OCI-M2 (cell line): ENCODE measurements at regions not wholly inside any gene's neighbourhood (a gene's known extent, or its start where the extent isn't known, plus 50 kb on each side); places are given as distances from the start of the nearest gene placed in this dataset.
"Not testable (repeated sequence)": the region's sequence is repeated elsewhere in the genome, so short reads cannot be mapped to it uniquely, and the experiment has no call there.

Source experiments
- DNase-seq: peaks from one replicate; lab custom pipeline; 2025; ENCODE audit not compliant: unreplicated experiment; lab: John Stamatoyannopoulos, UW

DNA sequence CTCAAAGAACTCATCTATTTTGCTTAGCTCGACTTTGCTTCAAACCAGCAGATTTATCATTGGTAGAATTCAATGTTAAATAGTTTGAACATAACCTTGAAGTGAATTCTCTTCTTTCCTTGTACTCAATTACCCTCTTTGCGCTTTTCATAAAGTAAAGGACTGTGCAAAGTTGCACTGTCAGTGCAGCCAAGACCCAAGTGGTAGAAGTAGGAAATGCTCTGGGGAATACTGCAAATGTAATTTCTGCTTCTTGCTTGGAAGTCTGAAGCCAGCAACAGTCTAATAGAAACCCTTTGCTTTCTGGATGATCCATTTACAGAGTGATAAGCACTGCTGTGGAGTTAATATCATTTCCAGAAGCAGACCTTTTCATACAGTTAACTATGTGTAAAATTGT is 936.7 kb upstream of the TMPRSS15 start:
- no peak for DNase-seq

DNA sequence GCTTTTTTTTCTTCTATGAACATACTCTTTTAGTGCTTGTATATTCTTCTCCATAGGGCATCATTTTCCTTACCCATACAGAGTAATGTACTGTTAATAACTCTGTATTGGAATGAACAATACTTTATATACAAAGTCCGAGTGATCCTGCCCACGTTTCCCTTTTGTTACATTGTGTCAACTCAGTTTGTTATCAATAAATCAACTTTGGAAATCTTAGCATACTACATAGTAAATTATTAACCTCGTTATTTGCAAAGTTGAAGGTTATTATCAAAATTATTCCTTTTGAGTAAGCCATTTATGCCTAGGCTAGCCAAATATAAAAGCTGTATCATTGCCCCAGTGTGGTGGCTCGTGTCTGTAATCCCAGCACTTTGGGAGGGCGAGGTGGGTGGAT is 937.4 kb upstream of the TMPRSS15 start:
- no peak for DNase-seq

DNA sequence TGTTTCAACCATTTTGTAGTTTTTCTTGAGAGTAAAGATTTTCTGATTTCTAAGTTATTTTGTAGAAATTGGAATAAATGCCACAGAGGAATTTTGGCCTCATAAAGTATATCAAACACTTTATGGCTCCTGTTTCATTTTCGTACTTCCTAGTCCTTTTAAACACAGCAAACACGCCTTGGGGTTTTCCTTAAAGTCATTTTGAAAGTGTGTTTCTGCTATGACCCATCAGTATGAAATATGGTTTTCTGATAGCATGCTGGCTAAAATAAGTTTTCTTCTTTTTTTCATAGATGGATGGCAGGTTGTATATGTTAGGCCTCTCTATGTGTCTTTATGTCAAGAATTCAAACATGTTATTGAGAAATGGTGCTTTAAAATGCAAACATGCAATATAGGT is 940.1 kb upstream of the TMPRSS15 start:
- no peak for DNase-seq

DNA sequence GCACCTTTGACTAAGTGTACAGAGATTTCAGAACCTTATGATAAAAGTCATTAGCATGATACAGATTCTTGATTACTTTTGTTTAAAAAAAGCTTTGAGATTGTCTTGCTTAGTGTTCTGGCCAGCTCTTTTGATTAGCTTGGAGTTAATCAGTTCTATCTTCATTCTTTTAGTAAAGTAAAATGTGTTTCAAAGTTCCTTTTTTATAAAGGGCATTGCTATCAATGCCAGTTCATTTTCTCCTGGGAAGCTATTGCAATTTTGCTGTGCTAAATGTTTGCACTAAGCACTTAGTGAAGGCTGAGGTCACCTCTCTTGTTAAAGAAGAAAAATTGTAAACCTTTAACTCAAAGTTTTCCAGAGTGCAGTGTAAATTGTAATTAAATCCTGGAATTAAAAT is 946.7 kb upstream of the TMPRSS15 start:
- DNase-seq: no peak

DNA sequence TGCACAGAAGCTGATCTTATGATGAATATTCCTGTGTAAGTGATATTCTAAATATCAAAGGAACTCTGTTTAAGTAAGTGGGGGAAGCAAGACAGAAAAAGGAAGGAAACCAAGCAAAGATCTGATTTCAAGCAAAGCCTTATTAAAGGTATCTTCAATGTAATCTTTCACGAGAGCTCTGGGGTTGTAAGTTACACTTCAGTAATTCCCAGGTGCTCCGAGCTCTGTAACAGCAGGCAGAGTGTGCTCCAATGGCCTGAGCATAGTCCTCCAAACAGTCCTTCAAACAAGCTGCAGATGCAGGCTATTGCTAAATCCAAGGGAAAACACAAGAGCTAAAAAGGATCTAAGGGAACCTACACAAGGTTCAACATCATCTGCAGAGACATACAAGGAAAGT is 949.7 kb upstream of the TMPRSS15 start:
- no peak for DNase-seq

DNA sequence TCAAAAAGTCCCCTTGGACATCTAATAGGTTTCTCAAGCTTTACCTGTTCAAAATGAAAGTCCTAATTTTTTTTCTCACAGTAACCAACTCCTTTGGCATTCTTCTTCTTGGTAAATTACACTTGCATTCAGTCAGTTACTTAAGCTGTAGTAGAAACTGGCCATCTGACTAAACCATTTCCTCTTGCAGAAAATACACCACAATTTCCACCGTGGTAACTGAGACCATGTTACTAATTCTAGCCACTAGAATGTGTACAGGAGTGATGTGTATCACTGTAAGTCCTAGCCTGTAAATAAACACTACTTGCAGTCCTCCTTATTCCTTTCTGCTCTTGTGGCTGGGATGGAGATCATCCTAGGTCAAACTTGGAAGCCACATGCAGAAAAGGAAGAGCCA is 965.4 kb upstream of the TMPRSS15 start:
- DNase-seq: no peak

DNA sequence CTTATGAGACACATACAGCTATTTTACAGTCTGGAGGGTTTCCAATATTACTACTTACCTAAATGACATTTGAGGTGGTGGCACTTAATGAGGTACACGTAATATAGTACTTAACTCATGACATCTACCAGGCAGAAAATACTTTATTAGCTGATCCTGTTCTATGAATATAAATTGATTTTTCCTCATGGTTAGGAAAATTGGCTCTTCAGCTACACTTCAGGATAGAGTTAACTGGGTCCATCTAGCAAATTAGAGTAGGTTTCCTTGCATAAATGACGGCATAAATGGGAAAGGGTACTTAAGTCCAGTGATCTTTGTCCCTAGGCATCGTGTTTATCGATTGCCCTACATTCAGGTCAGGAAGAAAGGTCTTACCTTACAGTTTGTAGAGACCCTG is 988.8 kb upstream of the TMPRSS15 start:
- no peak for DNase-seq

DNA sequence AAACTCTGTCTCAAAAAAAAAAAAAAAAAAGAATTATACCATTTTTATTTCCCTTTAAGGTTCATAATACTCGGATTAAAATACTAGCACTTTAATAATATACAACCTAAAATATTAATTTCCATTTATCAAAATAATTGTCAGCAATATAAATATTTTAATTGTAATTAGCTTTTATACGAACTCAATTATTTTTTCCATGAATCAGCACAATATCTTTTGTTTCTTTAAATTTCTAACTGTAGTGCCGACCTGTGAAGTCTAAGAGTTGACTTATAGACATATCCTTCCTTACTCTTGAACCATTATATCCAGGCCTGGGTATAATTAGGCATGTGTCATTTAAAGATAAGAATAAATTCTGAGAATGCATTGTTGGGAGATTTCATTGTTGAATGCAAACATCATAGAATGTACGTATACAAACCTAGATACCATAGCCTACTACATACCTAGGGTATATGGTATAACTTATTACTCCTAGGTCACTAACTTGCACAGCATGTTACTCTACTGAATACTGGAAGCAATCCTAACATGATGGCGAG is 996.7 kb upstream of the TMPRSS15 start:
- no peak for DNase-seq

DNA sequence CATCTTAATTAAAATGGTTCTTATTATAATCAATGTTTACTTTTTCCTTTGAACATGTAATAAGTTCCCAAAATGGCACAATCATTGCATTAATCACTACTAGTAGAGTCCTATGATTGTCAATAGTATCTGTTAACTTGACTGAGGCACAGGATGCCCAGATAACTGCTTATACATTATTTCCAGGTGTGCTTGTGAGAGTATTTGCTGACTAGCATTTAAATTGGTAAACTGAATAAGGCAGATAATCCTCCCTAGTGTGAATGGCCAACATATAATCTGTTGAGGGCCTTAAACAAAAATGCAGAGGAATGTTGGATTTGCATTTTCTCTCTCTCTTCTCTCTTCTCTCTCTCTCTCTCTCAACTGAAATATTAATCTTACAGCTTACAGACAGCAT is 999.3 kb upstream of the TMPRSS15 start:
- no peak for DNase-seq

DNA sequence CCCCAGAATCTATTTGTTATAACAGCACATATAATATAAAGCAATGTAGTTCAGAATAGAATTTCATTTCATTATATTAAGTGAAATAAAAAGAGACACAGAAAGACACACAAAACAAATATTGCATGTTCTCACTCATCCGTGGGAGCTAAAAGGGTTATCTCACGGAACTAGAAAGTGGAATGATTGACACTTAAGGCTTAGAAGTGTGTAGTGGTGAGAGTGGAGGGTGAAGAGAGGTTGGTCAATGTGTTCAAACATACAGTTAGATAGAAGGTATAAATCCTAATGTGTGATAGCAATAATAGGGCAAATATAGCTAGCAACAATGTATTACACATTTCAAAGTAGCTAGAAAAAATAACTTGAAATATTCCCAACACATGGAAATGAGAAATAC is 1001.7 kb upstream of the TMPRSS15 start:
- no peak for DNase-seq

DNA sequence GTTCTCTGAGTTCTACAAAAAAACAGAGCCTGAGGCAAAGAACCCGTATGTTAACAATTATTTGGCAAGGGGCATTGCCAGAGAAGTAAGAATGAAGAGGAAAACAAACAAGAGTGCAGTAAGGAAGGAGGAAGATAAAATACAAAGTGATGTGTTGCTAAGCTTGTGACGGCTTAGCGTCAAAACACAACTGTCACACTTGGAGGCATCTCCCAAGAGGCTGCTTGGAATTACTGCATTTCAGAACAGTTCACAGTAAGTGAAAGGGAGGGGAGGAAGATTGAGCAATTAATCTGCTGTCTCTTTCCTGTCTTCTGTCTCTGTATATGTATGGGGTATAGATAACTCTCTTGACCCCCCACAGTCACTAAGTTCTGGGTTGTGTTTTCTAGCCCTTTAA is 1017.0 kb upstream of the TMPRSS15 start:
- DNase-seq: no peak

DNA sequence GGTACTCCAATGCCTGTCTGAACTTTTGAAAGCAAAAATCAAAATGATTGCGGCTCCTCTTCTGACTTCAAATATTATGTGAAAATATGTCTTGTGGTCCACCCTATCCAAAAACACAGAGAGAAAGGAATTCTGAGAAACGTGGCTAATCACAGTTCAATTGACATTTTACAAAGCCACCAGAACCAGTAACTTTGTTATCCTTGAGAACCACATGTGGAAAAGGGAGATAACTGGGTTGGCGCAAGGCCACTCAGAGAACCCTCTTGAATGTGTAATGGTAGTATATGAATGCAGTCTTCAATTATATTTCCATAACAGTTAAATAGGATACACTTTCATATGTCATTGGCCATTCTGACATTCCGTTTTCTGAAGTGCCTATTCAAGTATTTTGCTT is 1030.0 kb upstream of the TMPRSS15 start:
- DNase-seq: no peak

DNA sequence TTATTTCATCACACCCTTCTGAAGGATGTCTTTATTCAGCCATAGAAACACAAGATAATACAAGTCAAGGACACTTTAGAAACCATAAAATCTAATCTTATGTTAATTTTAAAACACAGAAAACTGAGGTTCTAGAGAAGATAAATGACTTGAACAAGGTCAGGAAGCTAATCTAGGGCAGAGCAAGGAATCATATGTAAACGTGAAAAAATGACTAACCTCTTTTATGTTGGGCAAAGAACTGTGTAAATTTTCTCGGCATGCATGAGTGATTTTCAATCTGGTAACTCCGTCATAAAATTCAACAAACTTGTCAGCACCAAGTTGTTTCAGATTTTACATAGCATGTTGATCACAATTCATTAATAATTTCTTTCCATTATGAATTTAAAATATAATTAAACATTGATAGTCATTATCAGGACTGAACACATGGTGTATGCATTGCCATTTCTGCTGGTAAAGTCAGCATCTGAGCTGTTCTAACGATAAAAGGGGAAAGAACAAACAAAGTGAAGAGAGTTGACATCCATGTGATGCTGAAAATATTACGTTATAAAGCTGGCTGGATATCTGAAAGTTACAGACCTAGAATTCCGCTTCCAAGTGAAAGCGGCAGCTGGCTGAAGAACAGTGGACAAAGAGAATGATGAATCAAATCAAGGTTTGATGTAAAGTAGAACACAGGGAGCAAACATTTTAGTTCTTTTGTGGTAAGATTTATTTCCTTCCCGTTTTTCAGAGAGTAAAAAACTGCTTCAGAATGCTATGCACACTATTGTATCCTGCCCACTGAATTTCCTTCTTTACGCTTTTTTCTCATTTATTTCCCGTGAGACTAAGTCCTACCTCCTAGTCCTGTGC is 1037.4 kb upstream of the TMPRSS15 start:
- DNase-seq: no peak

DNA sequence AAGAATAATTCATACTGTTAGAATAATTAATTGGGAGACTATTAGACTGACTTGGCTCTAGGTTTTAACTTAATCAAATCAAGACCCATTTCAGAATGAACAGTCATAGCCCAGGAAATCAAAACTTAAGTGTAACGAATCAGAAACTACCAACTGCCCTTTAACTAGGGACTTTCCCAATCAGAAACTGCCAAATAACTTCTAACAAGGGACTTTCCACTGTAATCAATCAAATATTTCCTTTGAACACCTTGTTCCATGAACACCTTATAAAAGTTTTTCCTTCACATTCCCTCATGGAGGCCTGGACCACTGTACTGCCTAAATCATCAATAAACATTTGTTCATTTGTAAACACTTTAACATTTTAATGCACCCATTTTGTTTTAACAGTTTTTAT is 1054.7 kb upstream of the TMPRSS15 start:
- DNase-seq: no peak

DNA sequence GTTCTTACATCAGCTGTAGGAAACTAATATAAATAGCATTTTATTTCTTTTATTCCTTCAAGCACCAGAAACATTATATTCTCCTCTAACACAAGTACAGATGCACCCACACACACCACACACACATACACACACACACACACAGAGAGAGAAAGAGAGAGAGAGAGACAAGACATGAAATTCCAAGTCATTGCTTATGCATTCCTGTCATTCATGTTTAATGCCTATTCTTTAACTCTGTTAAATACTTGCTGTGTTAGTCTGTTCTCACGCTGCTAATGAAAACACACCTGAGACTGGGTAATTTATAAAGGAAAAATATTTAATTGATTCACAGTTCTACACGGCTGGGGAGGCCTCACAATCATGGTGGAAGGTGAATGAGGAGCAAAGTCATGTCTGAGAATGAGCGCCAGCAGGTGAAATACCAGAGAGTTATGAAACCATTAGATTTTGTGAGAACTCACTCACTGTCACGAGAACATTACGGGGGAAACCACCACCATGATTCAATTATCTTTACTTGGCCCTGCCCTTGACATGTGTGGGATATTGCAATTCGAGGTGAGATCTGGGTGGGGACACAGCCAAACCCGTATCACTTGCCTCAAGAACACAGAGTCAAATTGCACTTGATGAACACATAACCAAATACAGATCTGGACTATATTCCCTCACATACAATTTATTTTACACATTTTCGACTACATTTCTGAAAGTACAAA is 1058.1 kb upstream of the TMPRSS15 start:
- no peak for DNase-seq

DNA sequence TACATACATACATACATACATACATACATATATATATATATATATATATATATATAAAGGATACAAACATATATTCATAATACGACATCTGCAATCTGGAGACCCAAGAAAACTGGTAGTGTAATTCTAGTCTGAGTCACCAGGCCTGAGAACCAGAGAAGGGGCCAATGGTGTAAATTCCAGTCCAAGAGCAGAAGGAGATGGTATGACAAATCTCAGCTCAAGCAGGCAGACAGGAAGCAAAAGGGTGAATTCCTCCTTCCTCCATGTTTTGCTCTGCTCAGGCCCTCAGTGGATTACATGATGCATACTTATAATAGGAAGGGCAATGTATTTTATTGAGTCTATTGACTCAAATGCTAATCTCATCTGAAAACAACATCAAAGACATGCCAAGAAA is 1060.4 kb upstream of the TMPRSS15 start:
- no peak for DNase-seq

DNA sequence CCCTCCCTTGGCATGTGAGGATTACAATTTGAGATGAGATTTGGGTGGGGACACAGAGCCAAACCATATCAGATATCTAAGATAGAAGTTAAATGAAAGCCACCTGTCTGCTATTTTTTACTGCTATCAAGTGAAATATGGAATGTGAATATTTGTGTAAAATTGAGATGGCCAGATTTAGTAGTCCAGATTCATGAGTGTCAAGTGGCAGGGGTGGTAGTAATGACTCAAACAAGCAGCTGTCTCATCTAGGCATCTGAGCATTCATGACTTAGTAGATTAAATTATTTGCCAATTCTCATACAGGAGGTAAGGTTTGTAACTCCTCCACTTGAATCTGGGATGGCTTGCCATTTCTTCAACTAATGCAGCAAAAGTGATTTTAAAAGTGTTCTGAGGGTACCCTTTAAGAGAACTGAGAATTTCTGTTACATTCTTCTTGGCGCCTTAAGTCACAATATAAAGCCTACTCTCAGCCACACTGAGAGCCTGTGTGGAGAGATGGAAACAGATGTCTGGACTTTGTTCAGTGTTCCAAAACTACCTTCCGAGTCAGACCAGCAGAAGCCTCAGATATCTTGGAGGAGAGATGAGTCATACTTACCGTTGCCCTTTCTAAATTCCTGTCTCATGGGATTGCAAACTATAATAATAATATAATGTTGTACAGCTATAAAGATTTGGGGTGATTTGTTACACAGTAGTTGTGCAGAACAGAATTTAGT is 1065.6 kb upstream of the TMPRSS15 start:
- DNase-seq: no peak

DNA sequence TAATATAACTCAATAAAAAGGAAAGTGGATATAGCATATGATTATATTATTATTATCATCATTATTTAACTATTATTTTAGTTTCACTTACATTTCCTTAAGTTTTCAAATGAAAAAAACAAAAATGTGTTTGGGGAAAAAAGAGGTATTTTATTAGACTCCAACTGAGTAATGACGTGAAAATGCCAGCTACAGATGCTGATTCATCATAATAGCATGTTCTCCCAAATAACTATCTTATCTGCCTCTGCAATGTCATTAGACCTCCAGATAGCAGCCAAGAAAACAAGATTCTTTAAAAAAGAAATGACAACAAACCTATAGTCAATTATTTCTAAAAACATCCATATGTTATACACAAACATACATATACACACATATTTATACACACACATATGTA is 1071.9 kb upstream of the TMPRSS15 start:
- DNase-seq: no peak

DNA sequence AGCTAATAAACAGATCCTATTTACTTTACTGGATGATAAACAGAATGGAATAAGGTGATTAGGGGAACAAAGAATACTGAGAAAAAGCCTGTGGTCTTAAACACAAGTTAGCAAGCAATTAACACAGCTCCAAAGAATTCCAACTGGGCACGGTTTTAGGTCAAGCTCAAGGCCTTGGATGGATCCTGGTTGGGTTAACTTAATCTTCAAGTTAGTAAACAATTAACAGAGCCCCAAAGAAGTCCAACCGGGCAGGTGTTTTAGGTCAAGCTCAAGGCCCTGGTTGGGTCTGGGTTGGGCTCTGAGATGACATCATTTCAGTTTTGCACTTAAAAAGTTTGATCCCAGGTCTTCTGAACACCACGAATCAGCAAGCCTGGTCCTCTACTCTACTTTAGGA is 1086.3 kb upstream of the TMPRSS15 start:
- DNase-seq: no peak

DNA sequence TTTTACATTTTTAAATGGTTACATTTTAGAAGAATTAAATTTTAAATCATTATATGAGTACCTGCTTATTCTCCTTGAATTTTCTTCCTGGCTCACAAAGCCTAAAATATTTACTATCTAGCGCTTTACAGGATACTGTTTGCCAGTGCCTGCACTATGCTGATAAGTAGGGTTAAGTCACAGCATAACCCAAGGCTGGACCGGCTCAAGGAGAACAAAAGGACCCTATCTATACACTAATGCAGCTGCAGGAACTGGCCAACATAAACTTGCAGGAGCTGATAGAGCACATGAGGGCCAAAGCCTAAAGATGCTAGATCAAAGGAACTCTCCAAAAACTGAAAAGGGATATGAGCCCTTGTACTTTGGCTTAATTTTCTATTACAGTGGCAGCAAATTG is 1086.9 kb upstream of the TMPRSS15 start:
- DNase-seq: no peak

DNA sequence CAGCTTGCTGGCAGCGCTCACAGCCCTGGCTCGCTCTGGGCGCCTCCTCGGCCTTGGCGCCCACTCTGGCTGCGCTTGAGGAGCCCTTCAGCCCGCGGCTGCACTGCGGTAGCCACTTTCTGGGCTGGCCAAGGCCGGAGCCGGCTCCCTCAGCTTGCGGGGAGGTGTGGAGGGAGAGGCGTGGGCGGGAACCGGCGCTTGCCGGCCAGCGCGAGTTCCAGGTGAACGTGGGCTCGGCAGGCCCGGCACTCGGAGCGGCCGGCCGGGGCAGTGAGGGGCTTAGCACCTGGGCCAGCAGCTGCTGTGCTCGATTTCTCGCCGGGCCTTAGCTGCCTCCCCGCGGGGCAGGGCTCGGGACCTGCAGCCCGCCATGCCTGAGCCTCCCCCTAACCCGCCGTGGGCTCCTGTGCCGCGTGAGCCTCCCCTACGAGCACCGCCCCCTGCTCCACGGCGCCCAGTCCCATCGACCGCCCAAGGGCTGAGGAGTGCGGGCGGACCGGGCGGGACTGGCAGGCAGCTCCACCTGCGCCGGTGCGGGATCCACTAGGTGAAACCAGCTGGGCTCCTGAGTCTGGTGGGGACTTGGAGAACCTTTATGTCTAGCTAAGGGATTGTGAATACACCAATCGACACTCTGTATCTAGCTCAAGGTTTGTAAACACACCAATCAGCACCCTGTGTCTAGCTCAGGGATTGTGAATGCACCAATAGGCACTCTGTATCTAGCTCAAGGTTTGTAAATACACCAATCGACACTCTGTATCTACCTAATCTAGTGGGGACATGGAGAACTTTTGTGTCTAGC is 1090.1 kb upstream of the TMPRSS15 start:
- DNase-seq: not testable (repeated sequence)
